ENCODE measurements at regions not wholly inside any gene's neighbourhood (a gene's known extent, or its start where the extent isn't known, plus 50 kb on each side); places are given as distances from the start of the nearest gene placed in this dataset.

GRCh38 chr4:66694739-66695138 lies 850.6 kb downstream of the CENPC start:
- DNase-seq (ENCODE audit: low read depth in 2 of 2) = no peak

- no peak for DNase-seq (ENCODE audit: low read depth in 2 of 2)
These were observed 851.6 kb downstream of the CENPC start for GRCh38 chr4:66693694-66694093.

GRCh38 chr4:66691101-66691500 lies 854.2 kb downstream of the CENPC start:
- DNase-seq (ENCODE audit: low read depth in 2 of 2) = no peak

GRCh38 chr4:66688674-66689073 lies 856.6 kb downstream of the CENPC start:
- DNase-seq (ENCODE audit: low read depth in 2 of 2) = no peak

- no peak for DNase-seq (ENCODE audit: low read depth in 2 of 2)
These were observed 857.8 kb downstream of the CENPC start for GRCh38 chr4:66687459-66687858.

GRCh38 chr4:66681962-66682361 lies 863.3 kb downstream of the CENPC start:
- DNase-seq (ENCODE audit: low read depth in 2 of 2) = no peak

GRCh38 chr4:66667249-66667648 lies 878.1 kb downstream of the CENPC start:
- no peak for DNase-seq (ENCODE audit: low read depth in 2 of 2)

GRCh38 chr4:66662620-66663019 lies 882.7 kb downstream of the CENPC start:
- no peak for DNase-seq (ENCODE audit: low read depth in 2 of 2)

- no peak for DNase-seq (ENCODE audit: low read depth in 2 of 2)
These were observed 886.5 kb downstream of the CENPC start for GRCh38 chr4:66658809-66659208.

GRCh38 chr4:66655505-66655904 lies 889.8 kb downstream of the CENPC start:
- no peak for DNase-seq (ENCODE audit: low read depth in 2 of 2)

GRCh38 chr4:66653937-66654336 lies 891.4 kb downstream of the CENPC start:
- DNase-seq (ENCODE audit: low read depth in 2 of 2) = no peak

- no peak for DNase-seq (ENCODE audit: low read depth in 2 of 2)
These were observed 896.1 kb downstream of the CENPC start for GRCh38 chr4:66649236-66649635.

GRCh38 chr4:66647926-66648325 lies 897.4 kb downstream of the CENPC start:
- no peak for DNase-seq (ENCODE audit: low read depth in 2 of 2)

GRCh38 chr4:66647476-66647875 lies 897.8 kb downstream of the CENPC start:
- no peak for DNase-seq (ENCODE audit: low read depth in 2 of 2)

GRCh38 chr4:66640233-66640990 lies 904.9 kb downstream of the CENPC start:
- DNase-seq (ENCODE audit: low read depth in 2 of 2) = no peak

GRCh38 chr4:66639361-66639760 lies 905.9 kb downstream of the CENPC start:
- DNase-seq (ENCODE audit: low read depth in 2 of 2) = no peak

GRCh38 chr4:66636349-66636748 lies 909.0 kb downstream of the CENPC start:
- no peak for DNase-seq (ENCODE audit: low read depth in 2 of 2)

- no peak for DNase-seq (ENCODE audit: low read depth in 2 of 2)
These were observed 911.8 kb downstream of the CENPC start for GRCh38 chr4:66633477-66633876.

- no peak for DNase-seq (ENCODE audit: low read depth in 2 of 2)
These were observed 915.4 kb downstream of the CENPC start for GRCh38 chr4:66629927-66630326.

GRCh38 chr4:66628146-66628545 lies 917.2 kb downstream of the CENPC start:
- no peak for DNase-seq (ENCODE audit: low read depth in 2 of 2)

- DNase-seq (ENCODE audit: low read depth in 2 of 2) = no peak
These were observed 919.8 kb downstream of the CENPC start for GRCh38 chr4:66625480-66625879.

- DNase-seq (ENCODE audit: low read depth in 2 of 2) = no peak
These were observed 931.7 kb downstream of the CENPC start for GRCh38 chr4:66613591-66613990.

- DNase-seq (ENCODE audit: low read depth in 2 of 2) = no peak
These were observed 936.3 kb downstream of the CENPC start for GRCh38 chr4:66609014-66609413.

GRCh38 chr4:66606908-66607307 lies 936.6 kb upstream of the EPHA5 start:
- DNase-seq (ENCODE audit: low read depth in 2 of 2) = no peak

Measured in stimulated activated CD8-positive, alpha-beta memory T cell treated with anti-CD3 and anti-CD28 coated beads, Interleukin-7, amount 100 ng/mL, for 1 hour (primary cell).